CD1c-positive myeloid dendritic cell (primary cell): ENCODE measurements at regions not wholly inside any gene's neighbourhood (a gene's known extent, or its start where the extent isn't known, plus 50 kb on each side); places are given as distances from the start of the nearest gene placed in this dataset.

Source experiments
- DNase-seq: peaks from one replicate; pipeline ENCODE4 v3.0.0-alpha.2; 2016; ENCODE audit errors: extremely low spot score

- peak; percentile 34 for DNase-seq
Measured at GRCh38 chr3:144626835-144627234, 655.2 kb downstream of the DIPK2A start.

- no peak for DNase-seq
Measured at GRCh38 chr3:144629381-144629780, 657.8 kb downstream of the DIPK2A start.

- no peak for DNase-seq
Measured at GRCh38 chr3:144636833-144637232, 665.2 kb downstream of the DIPK2A start.

- no peak for DNase-seq
Measured at GRCh38 chr3:144638009-144638408, 666.4 kb downstream of the DIPK2A start.

GRCh38 chr3:144643771-144644198, 672.2 kb downstream of the DIPK2A start:
- no peak for DNase-seq

GRCh38 chr3:144645300-144645699, 673.7 kb downstream of the DIPK2A start:
- DNase-seq: no peak

- no peak for DNase-seq
Measured at GRCh38 chr3:144650380-144650779, 678.8 kb downstream of the DIPK2A start.

- peak; percentile 22 for DNase-seq
Measured at GRCh38 chr3:144652573-144652972, 681.0 kb downstream of the DIPK2A start.

- no peak for DNase-seq
Measured at GRCh38 chr3:144655423-144655822, 683.8 kb downstream of the DIPK2A start.

GRCh38 chr3:144660186-144660585, 688.6 kb downstream of the DIPK2A start:
- DNase-seq: peak; percentile 29

GRCh38 chr3:144662729-144663128, 691.1 kb downstream of the DIPK2A start:
- DNase-seq: no peak

GRCh38 chr3:144663456-144664436, 692.1 kb downstream of the DIPK2A start:
- no peak for DNase-seq

GRCh38 chr3:144665567-144666053, 694.0 kb downstream of the DIPK2A start:
- no peak for DNase-seq

- DNase-seq: no peak
Measured at GRCh38 chr3:144670571-144670970, 698.9 kb downstream of the DIPK2A start.

GRCh38 chr3:144677103-144677502, 705.5 kb downstream of the DIPK2A start:
- no peak for DNase-seq

GRCh38 chr3:144683065-144683464, 711.4 kb downstream of the DIPK2A start:
- no peak for DNase-seq

- no peak for DNase-seq
Measured at GRCh38 chr3:144687862-144688261, 716.2 kb downstream of the DIPK2A start.

- DNase-seq: no peak
Measured at GRCh38 chr3:144692488-144692887, 720.9 kb downstream of the DIPK2A start.

- no peak for DNase-seq
Measured at GRCh38 chr3:144708437-144708836, 736.8 kb downstream of the DIPK2A start.

GRCh38 chr3:144737281-144737680, 765.7 kb downstream of the DIPK2A start:
- no peak for DNase-seq

- no peak for DNase-seq
Measured at GRCh38 chr3:144743225-144743668, 771.6 kb downstream of the DIPK2A start.

GRCh38 chr3:144744473-144744872, 772.9 kb downstream of the DIPK2A start:
- DNase-seq: no peak

GRCh38 chr3:144746631-144747030, 775.0 kb downstream of the DIPK2A start:
- no peak for DNase-seq
